ENCODE measurements at regions not wholly inside any gene's neighbourhood (a gene's known extent, or its start where the extent isn't known, plus 50 kb on each side); places are given as distances from the start of the nearest gene placed in this dataset.
A peak's percentile ranks its signal among the peaks of the same experiment; 100 is the strongest.

DNA sequence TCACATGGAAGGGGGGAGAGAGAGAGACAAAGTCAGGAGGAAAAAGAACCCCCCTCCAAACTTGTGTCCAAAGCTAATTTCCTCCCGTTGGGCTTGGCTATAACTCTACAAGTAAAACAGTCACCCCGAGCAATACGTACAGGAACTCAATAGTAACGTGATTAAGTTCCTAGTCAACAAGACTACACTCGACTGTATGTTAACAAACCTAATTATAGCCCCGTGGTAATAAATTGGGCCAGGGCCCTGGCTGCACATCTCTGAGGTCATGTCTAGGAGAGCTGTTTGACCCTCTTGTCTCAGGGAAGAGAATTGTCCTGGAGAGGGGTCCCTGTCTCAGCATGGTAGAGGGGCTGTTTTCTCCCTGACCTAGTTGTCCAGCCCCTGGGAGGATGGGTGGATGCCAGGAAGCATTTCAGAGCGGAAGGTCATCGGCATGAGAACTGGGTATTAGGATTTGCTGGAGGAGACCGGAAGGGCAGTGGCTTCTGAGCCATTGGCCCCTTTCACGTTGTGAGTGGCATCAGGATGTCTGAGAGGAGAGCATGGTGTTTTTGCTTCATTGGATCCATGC, 60.2 kb upstream of the COMTD1 start:
- DNase-seq (ENCODE audit: low read depth, low spot score): no peak
- H3K4me3 ChIP-seq (ENCODE audit: low read length): no peak overlapping the region

DNA sequence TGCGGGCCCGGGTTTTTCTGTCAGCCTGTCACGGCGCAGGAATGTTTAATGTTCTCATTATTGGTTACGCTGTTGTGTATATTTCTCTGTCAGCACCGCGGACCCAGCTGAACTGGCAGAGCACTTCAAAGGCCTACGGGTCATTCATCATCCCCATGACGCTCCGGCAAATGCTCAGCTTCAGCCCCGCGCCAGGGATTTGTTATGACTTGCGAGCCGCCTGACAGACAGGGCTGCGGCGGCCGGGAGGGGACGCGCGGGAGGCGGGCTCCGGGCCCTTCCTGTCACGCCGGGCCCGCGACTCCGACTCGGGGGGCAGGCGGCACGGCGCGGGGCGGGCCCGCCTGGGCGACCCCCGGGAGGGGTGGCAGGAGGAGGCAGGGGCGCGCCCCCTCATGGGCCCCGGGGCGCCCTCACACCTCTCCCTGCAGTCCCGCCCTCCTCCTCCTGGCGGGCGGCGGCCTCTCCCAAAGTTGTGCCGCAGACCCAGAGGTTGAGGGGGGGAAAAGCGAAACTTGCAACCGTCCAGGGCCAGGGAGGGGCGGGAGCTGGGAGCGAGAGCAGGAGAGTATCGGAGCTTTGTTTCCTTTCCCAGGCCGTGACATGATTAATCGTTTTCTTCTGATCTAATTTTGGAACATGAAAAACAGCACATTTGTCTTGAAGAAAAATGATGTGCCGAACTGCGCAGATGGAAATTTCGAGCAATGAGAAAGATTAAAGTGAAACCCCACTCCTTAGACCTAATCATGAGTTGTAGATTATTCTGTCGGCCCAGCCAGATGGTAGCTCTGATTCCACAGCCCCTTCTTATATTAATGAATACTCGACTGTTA, 59.3 kb upstream of the COMTD1 start:
- peak; percentile 12 for DNase-seq (ENCODE audit: low read depth, low spot score)
- peak overlapping the region; percentile 46 for H3K4me3 ChIP-seq (ENCODE audit: low read length)

- no peak for DNase-seq (ENCODE audit: low read depth, low spot score)
- H3K4me3 ChIP-seq (ENCODE audit: low read length): peak overlapping the region; percentile 41
These were observed 58.7 kb upstream of the COMTD1 start for GRCh38 chr10:75294518-75294865.

DNA sequence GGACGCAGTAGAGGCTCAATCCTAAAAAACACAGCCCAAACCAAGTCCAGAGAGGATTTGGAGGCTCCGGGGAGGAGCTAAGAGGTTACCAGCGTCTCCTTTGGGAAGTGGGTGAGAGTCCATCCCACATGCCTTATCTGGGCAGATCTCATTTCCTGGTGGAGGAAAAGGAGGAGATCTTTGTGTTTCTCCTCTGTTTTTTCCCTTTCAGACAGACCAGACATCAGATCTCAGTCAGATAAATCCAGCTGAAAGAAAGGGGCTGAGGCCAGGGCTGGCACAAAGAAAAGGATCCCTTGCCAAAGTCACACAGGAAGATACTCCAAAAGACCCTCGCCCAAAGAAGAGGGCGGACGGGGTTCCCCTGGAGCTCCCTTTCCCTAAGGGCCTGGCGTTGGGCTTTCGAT, 58.3 kb upstream of the COMTD1 start:
- no peak for DNase-seq (ENCODE audit: low read depth, low spot score)
- no peak overlapping the region for H3K4me3 ChIP-seq (ENCODE audit: low read length)

DNA sequence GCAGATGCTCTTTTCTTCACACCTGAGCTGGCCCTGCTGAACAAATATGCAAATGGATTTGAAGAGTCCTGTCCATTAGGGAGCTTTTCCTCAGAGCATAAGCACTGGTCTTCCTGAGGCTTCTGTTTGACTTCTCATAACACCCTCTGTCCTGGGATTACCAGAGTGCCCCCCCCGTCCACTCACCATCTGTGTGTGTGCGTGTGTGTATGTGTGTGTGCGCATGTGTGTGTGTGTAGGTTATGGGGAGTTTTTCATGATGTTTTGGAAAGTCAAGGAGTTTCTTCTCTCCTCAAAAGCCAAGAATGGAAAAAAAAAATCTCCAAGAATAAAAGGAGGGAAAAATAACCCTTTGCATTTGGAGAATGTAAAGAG, 57.7 kb upstream of the COMTD1 start:
- H3K4me3 ChIP-seq (ENCODE audit: low read length): no peak overlapping the region
- no peak for DNase-seq (ENCODE audit: low read depth, low spot score)

DNA sequence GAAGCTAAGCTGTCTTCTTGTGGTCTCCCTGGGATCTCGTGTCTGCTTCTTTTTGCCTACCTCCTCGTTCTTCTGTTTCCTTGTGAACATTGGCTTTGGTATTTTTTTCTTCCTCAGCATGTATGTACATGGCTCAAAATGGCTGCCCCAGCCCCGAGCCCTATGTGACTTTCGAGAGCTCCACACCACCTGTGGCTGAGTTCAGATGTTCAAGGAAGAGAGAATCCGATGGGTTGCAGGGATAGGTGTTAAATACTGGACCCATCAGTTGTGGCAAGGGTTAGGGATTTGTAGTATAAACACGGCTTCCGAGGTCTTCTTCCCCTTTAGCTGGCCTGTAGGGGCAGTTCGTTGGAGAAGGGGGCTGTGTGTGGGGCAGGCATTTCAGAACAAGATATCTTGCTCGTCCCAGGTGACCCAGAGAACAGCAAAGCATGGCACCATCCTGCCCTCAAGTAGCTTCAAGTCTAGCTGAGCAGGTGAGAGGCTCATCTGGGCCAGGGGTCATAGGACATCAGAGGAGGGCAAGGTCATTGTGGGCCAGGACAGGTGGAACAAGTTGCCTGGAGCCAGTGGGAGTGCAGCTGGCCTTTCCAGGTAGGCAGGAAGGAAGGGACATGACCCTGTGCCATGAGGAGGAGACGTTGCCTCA, 57.2 kb upstream of the COMTD1 start:
- DNase-seq (ENCODE audit: low read depth, low spot score): no peak
- no peak overlapping the region for H3K4me3 ChIP-seq (ENCODE audit: low read length)

DNA sequence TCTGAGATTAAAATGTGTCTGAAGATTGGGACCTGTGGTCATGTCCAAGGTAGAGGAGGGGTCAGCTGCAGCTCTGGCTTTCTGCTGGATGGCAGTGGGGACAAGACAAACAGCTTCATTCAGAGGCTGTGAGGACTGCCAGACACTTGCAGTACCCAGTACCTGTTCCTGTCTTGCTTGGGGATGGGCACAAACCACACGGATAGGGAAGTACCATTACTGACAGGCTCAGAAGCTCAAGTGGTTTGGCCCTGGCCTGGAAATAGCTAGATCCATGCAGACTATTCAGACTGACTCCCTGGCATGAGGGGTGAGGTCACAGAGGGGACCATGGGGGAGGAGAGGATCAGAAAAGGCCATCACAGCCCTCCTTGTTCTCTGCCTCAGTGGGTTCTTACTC, 56.0 kb upstream of the COMTD1 start:
- no peak for DNase-seq (ENCODE audit: low read depth, low spot score)
- no peak overlapping the region for H3K4me3 ChIP-seq (ENCODE audit: low read length)

- DNase-seq (ENCODE audit: low read depth, low spot score): no peak
- no peak overlapping the region for H3K4me3 ChIP-seq (ENCODE audit: low read length)
These were observed 52.5 kb upstream of the COMTD1 start for GRCh38 chr10:75288140-75288711.

DNA sequence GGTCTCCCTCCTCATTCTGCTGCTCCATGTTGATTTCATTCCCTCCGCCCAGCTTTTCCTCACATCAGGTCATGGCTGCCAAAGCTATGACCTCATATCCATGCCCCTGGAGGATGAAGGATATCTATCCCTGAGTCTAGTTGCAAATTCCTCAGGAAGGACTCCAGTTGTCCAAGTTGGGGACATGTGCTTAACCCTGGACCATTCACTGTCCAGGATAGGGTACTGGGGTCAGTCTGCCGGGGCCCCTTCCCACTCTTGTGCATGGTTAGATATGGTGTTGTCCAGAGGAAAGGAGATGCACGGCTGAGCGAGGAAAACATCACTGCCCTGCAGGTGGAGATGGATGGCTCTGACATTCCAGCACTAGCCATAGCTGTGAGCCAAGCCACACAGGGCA, 51.9 kb upstream of the COMTD1 start:
- no peak for DNase-seq (ENCODE audit: low read depth, low spot score)
- H3K4me3 ChIP-seq (ENCODE audit: low read length): no peak overlapping the region

- no peak for DNase-seq (ENCODE audit: low read depth, low spot score)
- H3K4me3 ChIP-seq (ENCODE audit: low read length): no peak overlapping the region
These were observed 51.1 kb upstream of the COMTD1 start for GRCh38 chr10:75286901-75287300.

All from Jurkat, Clone E6-1 (cell line).